Activated T-helper 1 cell treated with anti-CD3 and anti-CD28 coated beads, Interleukin-2, amount 50 U/mL, for 16 hours (primary cell): ENCODE measurements at regions not wholly inside any gene's neighbourhood (a gene's known extent, or its start where the extent isn't known, plus 50 kb on each side); places are given as distances from the start of the nearest gene placed in this dataset.

Source experiments
- DNase-seq, 2 donors: peaks; one replicate each; pipeline ENCODE4 v3.0.0-alpha.2; 2020; ENCODE audit warnings: low read depth in 1 of 2, low spot score in 1 of 2

- DNase-seq: no peak
Measured at GRCh38 chr2:122156176-122156890, 400.9 kb downstream of the TSN start.

- no peak for DNase-seq
Measured at GRCh38 chr2:122157158-122157557, 401.7 kb downstream of the TSN start.

GRCh38 chr2:122163617-122164016 is 408.2 kb downstream of the TSN start:
- DNase-seq: no peak

GRCh38 chr2:122164964-122165363 is 409.5 kb downstream of the TSN start:
- no peak for DNase-seq

GRCh38 chr2:122166820-122167219 is 411.4 kb downstream of the TSN start:
- DNase-seq: no peak

- no peak for DNase-seq
Measured at GRCh38 chr2:122167515-122167914, 412.1 kb downstream of the TSN start.

GRCh38 chr2:122168799-122169198 is 413.3 kb downstream of the TSN start:
- DNase-seq: no peak

GRCh38 chr2:122172812-122173211 is 417.4 kb downstream of the TSN start:
- no peak for DNase-seq

GRCh38 chr2:122174061-122174460 is 418.6 kb downstream of the TSN start:
- DNase-seq: no peak

- DNase-seq: no peak
Measured at GRCh38 chr2:122179492-122180165, 424.2 kb downstream of the TSN start.

- DNase-seq: no peak
Measured at GRCh38 chr2:122180972-122181371, 425.5 kb downstream of the TSN start.

GRCh38 chr2:122182616-122183355 is 427.3 kb downstream of the TSN start:
- DNase-seq: no peak

- DNase-seq: no peak
Measured at GRCh38 chr2:122183890-122184289, 428.4 kb downstream of the TSN start.

GRCh38 chr2:122186761-122187222 is 431.3 kb downstream of the TSN start:
- DNase-seq: no peak

GRCh38 chr2:122191331-122191730 is 435.9 kb downstream of the TSN start:
- DNase-seq: no peak

- DNase-seq: no peak
Measured at GRCh38 chr2:122193622-122194021, 438.2 kb downstream of the TSN start.

- DNase-seq: no peak
Measured at GRCh38 chr2:122194546-122194945, 439.1 kb downstream of the TSN start.

- no peak for DNase-seq
Measured at GRCh38 chr2:122203523-122203922, 448.1 kb downstream of the TSN start.

GRCh38 chr2:122205641-122206040 is 450.2 kb downstream of the TSN start:
- DNase-seq: no peak

- no peak for DNase-seq
Measured at GRCh38 chr2:122206101-122206500, 450.6 kb downstream of the TSN start.

- no peak for DNase-seq
Measured at GRCh38 chr2:122209377-122209776, 453.9 kb downstream of the TSN start.

- no peak for DNase-seq
Measured at GRCh38 chr2:122210065-122210464, 454.6 kb downstream of the TSN start.
